ENCODE measurements at regions not wholly inside any gene's neighbourhood (a gene's known extent, or its start where the extent isn't known, plus 50 kb on each side); places are given as distances from the start of the nearest gene placed in this dataset.

DNA sequence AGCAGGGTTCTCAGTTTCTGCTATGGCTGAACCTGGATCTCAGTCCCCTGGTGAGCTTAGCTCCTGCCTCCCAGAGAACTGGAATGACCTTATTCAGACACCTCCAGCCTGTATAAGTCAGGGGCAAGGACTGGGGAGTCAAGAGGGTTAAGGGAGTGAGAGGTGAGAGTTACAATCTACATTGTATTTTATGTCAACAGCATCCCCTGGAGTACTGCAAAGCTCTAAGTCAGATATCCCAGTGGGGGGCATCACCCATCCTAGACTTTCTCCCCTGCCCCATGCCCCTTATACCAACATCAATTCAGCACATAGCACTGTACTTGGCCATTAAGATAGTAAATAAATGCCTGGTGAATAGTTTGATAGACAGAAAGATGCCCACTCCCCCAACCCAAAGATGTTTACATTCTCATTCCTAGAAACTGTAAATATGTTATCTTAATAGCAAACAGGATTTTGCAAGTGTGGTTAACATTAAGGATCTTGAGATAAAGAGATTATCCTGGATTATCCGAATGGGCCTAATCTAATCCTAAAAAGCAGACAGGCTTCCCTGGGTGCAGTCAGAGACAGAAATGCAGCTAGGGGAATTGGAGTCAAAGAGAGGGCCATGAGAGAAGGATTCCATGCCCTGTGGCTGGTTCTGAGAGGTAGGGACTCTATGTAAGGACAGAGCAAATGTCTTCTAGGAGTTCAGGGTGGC lies 132.3 kb upstream of the RASGRP1 start:
- DNase-seq, result no peak

DNA sequence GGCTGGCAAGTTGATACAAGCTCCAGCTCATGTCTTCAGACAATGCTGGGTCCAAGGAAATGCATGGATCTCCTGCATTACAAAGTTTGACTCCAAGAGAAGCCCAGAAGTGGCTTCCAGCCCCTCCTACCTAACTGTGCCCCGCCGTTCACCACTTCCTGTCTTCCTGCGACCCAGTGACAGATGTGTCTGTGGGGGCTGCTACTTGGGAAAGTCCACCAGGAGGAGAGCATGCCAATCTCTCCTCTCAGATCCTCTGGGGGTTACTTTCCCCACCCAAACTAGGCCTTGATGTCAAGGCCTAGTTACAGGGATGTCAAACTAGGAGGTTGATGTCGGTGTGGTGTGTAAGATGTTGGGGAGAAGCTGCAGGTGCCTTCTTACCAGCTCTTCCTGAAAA lies 133.6 kb upstream of the RASGRP1 start:
- no peak for DNase-seq

DNA sequence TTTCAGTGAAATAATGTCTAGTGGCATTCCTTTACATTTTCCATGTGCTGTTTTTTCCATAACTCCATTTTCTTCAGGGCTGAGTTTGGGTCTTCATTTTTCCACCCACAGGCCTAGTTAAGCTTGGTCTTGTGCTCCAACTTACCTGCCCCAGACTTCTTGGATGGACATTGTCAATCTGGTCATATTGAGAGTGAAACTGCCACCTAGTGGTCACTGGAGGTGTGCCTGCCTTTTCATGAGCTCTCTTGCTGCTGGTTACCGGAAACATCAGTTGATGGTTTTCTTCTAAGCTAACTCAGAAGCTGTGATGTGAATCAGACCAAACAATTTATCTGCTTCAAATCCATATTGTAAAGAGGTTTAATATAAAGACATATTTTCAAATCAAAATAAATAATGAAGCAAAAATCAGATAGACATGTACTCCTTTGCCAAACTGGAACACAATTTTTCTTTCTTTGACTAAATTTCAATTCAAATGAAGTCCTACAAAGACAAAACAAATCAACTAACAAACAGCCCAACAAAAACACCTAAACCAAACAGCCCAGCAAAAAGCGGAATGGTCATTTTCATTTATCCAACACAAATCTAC lies 135.1 kb upstream of the RASGRP1 start:
- peak; percentile 65 for DNase-seq

DNA sequence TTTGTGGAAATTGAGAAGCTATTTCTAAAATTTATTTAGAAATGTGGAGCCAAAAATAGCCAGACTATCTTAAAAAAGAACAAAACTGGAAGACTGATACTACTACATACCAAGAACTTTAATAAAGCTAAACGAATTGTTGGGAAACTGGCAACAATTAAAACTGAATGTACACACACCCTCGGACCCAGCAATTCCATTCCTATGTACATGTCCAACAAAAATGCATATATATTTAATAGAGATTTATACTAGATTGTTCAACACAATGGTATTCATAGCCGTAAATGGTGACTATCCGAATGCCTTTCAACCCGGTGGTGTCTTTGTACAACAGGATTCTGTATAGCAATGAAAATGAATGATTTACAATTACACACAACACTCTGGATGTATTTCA lies 136.5 kb upstream of the RASGRP1 start:
- no peak for DNase-seq

DNA sequence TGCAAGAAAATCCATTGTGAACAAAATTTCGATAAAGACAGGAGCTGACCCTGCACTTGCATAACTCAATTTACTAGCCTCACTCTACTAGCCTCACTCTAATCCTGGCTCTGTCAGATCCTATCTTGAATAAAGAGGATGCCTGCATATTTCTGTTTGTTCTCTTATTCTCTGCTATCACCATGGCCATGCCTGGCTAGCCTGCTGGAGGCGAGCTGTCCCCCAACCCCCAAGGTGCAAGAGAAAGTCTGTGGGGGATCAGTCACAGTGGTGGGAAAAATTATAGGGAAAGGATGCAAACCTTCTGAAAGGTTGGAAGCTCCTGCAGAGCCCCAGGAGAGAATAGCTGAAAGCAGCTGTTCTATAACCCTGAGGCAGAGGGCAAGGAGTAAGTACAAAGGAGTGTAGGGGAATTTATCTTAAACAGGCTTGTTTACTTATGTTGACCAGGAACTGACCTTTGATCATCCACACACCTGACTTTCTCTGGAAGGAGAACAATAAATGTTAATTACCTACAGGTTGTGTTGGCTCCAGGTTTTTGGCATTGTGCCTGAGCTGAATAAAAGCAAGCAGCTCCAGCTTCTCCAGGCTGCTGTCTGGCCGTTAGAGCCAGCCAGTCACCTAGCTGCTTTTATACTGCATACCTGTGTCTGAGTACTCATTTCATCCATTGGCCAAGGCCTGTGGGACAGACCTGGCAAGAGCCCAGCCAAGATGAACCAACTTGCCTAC lies 137.7 kb upstream of the RASGRP1 start:
- no peak for DNase-seq

DNA sequence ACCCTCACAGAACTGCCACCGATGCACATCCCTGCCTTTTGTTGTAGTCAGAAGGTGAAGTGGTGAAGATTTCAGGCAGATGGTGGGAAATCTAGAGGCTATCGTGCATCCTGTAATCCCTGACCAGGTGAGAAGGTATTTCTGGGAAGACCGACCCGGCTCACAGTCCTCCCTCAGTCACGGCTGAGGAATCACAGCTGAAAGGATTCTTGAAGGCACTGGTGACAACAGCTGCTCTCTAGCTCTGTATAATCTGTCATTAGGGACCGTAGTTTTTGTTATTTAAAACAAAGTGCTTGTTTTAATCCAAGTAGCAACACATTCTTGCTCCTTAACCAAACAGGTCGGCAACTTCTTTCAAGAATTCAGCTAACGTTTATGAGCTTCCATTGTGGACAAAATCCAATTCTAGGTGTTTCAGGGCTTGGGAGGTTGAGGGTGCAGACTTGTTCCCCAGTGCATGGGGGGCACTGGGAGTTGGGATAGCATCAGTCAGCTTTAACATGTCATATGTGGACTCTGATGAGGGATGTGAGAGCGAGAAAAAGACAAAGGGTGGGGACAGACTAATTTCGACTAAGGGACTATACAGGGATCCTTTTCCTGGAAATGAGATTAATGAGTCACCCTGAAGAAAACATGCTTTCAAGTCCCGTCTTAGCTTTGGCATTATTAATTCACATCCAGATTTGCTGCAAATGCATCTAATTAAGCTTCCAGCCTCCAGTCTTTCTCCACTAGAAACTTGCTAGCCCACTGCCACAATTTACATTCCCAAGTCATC lies 141.0 kb upstream of the RASGRP1 start:
- no peak for DNase-seq

DNA sequence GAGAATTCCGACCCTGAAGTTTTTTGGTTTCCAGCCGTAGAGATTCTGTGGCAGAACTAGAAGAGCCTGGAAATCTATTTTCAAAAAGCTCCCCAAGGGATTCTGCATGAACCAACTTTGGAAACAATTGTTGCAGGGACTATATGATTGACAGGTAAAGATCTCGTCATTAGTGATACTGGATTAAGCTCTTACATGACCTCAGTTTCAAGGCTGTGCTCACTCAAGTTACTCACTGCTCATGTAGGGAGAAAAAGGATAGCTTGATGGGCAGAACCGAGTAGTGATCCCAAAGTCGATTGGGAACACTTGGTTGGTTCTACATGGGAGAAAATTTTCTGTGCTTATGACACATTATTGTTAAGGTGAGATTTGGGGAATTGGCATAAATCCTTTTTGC lies 142.3 kb upstream of the RASGRP1 start:
- DNase-seq, result no peak

DNA sequence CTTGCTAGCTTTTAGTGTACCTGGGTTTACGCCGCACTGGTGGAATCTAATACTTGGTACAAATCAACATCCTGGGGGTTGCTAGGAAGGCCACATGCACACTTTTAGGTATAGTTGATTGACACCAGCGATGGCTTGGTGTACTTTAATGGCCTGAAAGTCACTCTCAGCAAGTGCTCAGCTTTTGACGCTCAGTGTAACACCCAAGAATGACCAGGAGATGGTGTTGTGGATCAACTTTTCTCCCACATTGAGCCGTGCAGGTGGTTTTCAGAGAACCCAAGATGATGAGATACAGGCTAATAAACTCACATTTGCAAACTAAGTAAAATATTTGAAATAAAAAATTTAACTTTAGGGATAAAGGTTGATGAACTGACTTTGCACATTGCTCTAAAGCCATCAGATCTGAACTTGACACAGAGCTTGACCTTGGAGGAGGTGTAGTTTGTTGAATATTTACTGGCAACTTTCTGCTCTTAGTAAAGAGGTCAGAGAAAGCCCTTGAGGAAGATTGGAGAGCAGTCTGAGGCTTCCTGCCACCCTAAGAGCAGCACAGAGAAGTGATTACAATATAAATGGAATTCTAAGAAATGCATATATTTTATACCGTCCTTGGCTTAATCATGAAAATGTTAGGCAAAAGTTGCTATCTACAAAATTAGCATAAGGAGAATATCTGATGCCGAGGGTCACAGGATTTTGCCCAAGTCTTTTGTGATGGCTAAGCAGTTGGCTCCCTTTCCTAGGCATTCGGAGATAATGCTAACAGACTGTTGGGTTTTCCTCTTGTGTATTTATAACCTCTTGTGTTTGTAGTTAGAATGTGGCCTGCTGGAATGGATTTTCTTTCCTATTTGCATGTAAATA lies 143.4 kb upstream of the RASGRP1 start:
- peak; percentile 26 for DNase-seq

DNA sequence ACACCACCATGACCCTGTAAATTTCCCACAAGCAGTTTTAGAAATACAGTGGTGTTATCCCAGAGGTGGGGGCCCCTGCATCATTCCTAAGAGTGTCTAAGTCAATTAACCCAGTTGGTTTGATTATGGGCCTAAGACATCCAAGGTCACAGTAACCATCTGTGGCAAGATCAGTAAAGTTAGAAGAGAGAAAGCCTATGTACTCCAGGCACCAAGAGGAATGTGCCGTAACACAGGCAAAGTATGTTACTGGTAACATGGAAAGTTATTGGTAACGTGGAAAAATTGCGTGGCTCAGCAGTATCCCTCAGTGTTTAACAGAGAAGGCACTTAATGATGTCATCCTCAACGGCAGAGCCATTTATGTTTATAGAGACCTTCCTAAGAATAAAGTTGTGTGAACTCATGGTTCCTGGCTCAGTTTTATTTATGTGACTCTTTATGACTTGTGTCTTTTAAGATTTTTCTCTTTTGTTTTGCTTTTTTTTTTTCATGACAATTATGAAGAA lies 144.1 kb upstream of the RASGRP1 start:
- DNase-seq, result no peak

DNA sequence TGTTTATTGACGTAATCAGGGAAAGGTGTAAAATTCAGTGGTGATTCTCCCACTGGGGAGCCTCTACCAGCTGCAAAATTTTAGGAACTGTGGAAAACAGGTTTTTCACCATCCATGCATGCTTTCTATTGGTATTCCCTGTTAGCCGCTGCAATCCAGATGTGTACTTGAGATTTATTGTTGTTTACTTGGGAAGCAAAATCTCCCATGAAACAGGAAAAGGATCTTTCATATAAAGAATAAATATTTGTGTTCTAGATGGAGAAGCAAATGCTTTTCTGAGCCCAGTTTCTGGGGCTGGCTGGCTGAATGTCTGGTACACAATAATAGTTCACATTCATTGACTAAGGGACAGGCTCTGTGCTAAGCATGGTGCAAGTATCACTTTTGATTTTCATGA lies 144.6 kb upstream of the RASGRP1 start:
- DNase-seq, result no peak

DNA sequence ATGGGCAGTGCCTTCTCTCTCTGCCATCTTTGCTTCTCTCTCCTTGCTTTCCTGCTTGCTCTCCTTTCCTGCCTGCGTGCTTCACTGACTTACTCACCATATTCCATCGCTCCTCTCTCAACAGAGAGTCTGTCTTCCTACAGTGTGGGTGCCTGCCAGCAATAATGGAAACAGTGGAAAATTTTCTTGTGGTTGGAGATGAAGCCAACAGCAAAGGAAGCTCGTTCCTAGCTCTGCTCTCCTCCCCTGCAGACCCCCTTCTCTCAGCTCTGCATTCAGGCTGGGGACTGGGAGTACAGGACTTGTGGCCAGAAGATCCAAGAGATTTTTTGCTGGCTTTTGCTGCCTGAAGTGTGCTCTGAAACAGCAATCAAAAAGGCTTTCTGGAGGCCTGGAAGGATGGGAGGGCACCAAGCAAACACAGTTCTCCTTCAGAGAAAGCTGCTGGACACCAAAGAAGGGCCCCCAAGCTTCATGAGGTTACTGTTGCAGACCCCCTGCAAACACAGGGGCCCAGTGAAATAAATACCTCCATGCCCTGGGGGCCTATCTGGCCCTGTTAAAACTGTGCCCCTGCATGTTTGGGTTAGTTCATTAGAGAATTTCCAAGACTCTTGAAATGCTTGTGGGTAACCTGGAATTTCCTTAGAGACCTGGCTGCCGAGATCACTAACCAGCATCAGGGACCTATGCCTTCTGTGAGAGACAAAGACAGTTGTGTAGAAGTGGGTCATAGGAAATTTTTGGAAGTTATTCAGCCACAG lies 149.9 kb upstream of the RASGRP1 start:
- DNase-seq, result no peak

DNA sequence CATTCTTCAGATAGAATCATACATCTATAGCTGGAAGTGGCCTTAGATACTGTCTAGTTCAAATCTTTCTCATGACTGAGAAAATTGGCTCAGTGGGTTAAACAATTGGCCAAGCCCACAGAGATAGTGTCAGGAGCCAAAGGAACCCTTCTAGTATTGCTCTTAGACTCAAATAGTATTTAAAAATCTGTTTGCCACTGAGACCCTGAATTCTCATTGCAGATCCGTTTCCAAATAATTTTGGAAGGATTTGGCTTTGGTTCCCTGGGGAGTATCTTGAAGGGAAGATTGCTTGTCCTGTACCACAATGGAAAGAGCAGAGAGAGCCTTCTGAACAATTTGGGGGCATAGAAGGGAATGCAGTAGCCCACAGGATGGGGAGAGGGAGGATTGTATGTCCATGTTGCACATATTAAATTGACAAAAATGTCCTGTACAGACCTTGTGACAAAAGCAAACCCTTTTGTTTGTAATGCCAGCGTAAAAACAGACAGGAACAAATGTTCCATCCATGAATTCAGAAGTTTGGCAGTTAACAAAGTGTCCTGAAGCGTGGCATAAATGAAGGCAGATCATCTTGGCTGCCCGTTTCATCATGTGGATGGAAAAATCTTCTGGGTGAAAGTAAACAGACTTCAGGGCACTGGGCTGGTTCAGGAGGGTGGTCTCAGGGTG lies 156.4 kb upstream of the RASGRP1 start:
- DNase-seq, result no peak

DNA sequence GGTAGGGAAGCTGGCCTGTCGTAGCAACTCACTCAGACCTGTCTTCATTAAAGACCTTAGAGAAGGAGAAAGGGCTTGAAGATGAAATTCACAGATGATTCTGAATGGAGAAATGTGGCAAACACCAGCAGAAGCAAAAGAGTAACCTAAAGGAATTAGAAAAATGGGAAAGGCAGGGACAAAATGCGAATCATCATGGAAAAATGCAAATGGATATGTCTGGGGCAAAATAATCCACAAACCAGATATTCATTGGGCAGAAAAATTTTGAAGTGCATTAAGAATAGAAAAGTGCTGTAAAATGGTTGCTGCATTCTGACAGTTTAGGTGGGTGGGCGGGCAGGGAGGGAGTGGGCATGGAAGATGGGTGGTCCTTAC lies 156.9 kb upstream of the RASGRP1 start:
- no peak for DNase-seq

DNA sequence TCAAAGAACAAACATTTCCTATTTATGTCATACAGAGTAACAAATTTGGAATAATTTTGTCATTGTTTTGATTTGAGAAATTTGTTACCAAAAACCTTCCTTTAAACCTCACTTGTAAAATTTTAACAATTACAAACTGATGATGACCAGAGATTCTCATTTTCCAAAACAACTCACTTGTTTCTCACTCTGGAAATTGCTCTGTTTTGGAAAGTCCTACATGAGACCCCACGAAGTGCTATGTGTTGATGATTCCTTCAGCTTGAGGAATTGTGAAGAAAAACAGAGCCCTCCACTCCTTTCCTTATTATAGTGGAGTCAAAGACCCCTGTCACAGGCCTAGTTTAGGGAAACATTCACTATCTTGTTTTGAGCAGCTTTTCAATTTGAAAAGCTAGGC lies 157.6 kb upstream of the RASGRP1 start:
- DNase-seq, result no peak

DNA sequence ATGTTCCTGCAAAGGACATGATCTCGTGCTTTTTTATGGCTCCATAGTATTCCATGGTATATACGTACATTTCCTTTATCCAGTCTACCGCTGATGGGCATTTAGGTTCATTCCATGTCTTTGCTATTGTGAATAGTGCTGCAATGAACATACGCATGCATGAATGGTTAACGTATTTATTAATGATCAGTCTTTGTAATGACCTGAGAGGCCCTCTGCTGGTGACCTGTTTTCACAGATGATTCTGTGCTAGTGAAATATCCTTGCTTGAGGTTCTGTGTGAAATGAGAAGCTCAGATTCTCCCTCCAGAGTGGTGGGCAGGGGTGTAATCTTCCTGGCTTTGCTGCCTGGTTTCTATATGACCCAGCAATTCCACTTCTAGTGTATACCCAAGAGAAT lies 160.2 kb upstream of the RASGRP1 start:
- DNase-seq, result no peak

DNA sequence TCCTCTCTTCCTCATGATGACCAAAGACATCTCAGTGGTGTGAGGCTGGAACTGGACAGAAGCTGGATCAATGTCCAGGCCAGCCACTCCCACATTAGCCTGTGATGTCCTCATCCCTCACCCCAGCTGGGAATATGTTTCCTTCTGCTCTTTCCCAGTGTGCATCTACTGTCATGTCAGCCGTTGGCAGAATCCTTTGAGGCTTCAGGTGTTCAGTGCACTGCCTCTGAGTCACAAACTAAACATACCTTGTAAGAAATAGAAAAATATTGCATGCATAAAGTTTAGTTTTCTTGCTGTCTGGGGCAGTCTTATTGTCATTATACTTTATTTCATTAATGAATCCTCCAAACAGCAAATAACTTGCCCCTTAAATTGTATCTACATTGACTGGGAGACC lies 161.6 kb upstream of the RASGRP1 start:
- no peak for DNase-seq

DNA sequence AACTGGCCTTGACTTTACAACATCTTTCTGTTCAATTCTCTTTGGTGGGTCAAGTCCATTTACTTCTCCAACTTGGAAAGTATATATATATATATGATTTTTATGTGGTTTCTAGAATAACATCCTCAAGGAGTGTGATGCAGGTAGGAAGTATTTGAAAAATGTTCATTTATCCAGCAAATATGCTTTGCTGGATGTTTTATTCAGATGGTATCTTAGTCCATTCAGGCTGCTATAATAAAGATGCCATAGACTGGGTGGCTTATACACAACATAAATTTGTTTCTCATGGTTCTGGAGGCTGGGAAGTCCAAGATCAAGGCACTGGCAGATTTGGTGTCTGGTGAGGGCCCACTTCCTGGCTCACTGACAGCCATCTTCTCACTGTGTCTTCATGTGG lies 168.7 kb upstream of the RASGRP1 start:
- DNase-seq, result no peak

DNA sequence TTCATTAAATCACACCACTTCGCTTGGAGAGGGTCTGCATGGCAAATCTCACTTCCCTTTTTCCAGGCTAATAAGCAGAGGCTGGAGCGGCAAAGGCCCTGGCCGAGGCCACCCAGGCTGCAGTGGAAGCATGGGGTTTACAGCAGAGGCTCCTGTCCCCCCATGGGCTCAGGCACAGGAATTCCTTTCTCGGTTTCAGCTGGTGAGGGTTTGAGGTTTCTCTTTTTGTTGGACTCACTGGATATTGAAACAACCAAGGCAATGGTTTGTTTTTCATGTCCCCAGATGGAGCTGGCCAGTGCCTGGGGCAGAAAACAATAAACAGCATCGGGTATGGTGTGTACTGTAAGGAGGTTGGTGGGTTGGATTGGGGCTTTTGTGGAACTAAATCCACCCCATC lies 175.6 kb upstream of the RASGRP1 start:
- DNase-seq, result no peak

DNA sequence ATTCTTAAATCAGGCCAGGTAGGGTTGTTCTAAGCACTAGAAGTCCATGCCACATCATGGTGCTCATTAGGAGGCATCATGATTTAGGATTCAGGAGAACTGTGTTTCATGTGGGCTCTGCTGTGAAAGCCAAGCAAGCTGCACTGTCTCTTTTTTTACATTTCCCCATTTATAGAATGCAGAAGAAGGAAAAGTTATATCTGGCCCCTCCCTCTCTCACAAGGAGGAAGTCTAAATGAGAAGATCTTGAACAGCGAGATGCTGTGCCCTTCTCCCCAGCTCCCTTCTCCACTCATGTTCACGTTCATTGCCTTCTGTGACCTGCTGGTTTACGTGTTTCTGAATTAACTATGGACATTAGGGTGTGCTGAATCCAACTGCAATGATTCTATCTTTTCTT lies 178.5 kb upstream of the RASGRP1 start:
- no peak for DNase-seq

DNA sequence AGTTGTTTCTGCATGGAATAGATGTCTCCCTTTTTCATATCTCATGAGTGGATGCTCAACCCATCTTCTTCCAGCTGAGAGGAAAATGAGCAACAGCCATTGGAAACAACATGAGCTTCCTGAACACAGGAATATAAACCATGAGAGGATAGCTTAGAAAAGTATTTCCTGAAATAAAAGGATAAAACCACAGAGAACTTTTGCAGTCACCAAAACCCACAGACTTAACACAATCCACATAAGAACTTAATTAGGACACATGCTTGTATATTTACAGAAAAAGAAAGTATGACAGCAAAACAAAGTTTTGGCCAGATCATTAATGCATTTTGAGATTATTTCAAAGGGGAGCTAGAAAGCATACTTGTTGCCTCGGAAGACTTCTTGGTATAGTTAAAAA lies 180.5 kb upstream of the RASGRP1 start:
- DNase-seq, result no peak

DNA sequence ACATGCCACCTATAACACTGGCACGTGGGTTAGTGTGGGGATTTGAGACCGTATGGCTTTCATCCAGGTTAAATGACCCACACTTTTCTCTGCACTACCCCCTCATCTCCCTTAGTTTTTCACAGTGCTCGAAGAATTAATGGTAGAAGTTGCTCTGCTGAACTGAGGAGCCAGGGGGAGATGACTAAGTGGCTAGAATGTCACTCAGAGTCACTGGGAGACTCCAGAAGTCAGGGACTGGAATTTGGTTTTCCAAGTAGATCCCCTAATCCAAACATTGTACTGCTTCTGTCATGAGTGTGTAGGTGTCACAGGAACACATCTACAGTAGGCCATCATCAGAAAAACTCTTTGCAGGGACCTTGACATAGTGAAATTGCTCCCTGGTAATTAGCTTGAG lies 181.0 kb upstream of the RASGRP1 start:
- no peak for DNase-seq
